ENCODE measurements at regions not wholly inside any gene's neighbourhood (a gene's known extent, or its start where the extent isn't known, plus 50 kb on each side); places are given as distances from the start of the nearest gene placed in this dataset.

- TF ChIP-seq NCOA5 (CRISPR knock-in tag; IDR thresholded peaks at IDR 0.05): no peak
Measured at GRCh38 chr9:84538879-84539278, 130.7 kb upstream of the NTRK2 start (continued).

GRCh38 chr9:84542554-84542953 is 127.0 kb upstream of the NTRK2 start:
- Histone ChIP-seq H3K4me3 (replicated peaks in 1 of 3; ENCODE audit: insufficient read depth in 1 of 3, low read depth in 2 of 3, low read length in 3 of 3) (no peak overlapping the region), H4K20me1 (ENCODE audit: insufficient read depth, low read length) (no peaks in the 10 kb centered on the region), H3K27ac (ENCODE audit: extremely low read length, insufficient read depth, low read length) (no peak overlapping the region), H2AFZ (ENCODE audit: low read length) (no peak overlapping the region), H3K79me2 (ENCODE audit: insufficient read depth, low read length) (no peaks in the 10 kb centered on the region), H3K27me3 (ENCODE audit: control insufficient read depth in 1 of 2, insufficient read depth in 2 of 2, low read length in 2 of 2) (no peaks in the 10 kb centered on the region), H3K4me1 (ENCODE audit: insufficient read depth, low read length) (no peaks in the 10 kb centered on the region), H3K36me3 (replicated peaks in 1 of 2; ENCODE audit: control insufficient read depth in 1 of 2, insufficient read depth in 2 of 2, low read length in 2 of 2) (no peaks in the 10 kb centered on the region), H3K9me3 (ENCODE audit: low read length) (no peaks in the 10 kb centered on the region; the same call in 1 of the 2 replicates), H3K4me2 (ENCODE audit: low read depth, low read length) (no peak overlapping the region), H3K9ac (ENCODE audit: insufficient read depth, low read depth, low read length) (no peak overlapping the region)
- BruUV-seq (replicated peaks): no TSS peak
- TF ChIP-seq PCBP2 (optimal IDR thresholded peaks at IDR 0.05; ENCODE audit: low read depth, low read length, poor library complexity, severe bottlenecking) (no peak), ZNF619 (CRISPR knock-in tag; IDR thresholded peaks at IDR 0.05) (no peak), ELK4 (CRISPR knock-in tag; IDR thresholded peaks at IDR 0.05; ENCODE audit: borderline replicate concordance) (no peak)
- DNase-seq (ENCODE audit: low spot score) (no peak), ATAC-seq (no peak), FAIRE-seq (no peak)
- WGBS (ENCODE audit: low lambda C conversion rate): 0% methylated on average over 1 of the region's 3 CpGs
- intact Hi-C loops (cut with micrococcal nuclease; ENCODE audit: unreplicated experiment): no loop called here
- ChIA-PET POLR2A (no interaction called here), CTCF (ENCODE audit: low intra/inter-chr PET ratio, low total read pairs) (no interaction called here)
- in situ Hi-C loops (cut with HindIII; ENCODE audit: extremely low pct_ligation_motif_present, low pct_unique_long_range_greater_than_20kb): no loop called here

- in situ Hi-C loops (cut with HindIII; ENCODE audit: extremely low pct_ligation_motif_present, low pct_unique_long_range_greater_than_20kb): no loop called here
- H3K27me3 ChIP-seq (ENCODE audit: control insufficient read depth in 1 of 2, insufficient read depth in 2 of 2, low read length in 2 of 2): no peaks in the 10 kb centered on the region
- ChIA-PET CTCF (ENCODE audit: low intra/inter-chr PET ratio, low total read pairs) (no interaction called here), POLR2A (no interaction called here)
- no peak overlapping the region for H3K4me2 ChIP-seq (ENCODE audit: low read depth, low read length)
- intact Hi-C loops (cut with micrococcal nuclease; ENCODE audit: unreplicated experiment): no loop called here
- no peak overlapping the region for H3K4me3 ChIP-seq (replicated peaks in 1 of 3; ENCODE audit: insufficient read depth in 1 of 3, low read depth in 2 of 3, low read length in 3 of 3)
- TF ChIP-seq BRD4 (CRISPR knock-in tag; IDR thresholded peaks at IDR 0.05) (no peak), MEIS1 (CRISPR knock-in tag; IDR thresholded peaks at IDR 0.05; ENCODE audit: borderline replicate concordance) (no peak), ZFP37 (CRISPR knock-in tag; IDR thresholded peaks at IDR 0.05; ENCODE audit: borderline replicate concordance) (no peak), FOXK1 (CRISPR knock-in tag; IDR thresholded peaks at IDR 0.05; ENCODE audit: borderline replicate concordance, low read depth) (no peak), NR2F6 (IDR thresholded peaks at IDR 0.05) (no peak), NR2F6 (CRISPR knock-in tag; IDR thresholded peaks at IDR 0.05) (no peak), YEATS4 (CRISPR knock-in tag; IDR thresholded peaks at IDR 0.05; ENCODE audit: borderline replicate concordance) (no peak), TEAD2 (CRISPR knock-in tag; IDR thresholded peaks at IDR 0.05) (no peak), SMYD3 (CRISPR knock-in tag; IDR thresholded peaks at IDR 0.05) (no peak), ZMAT3 (CRISPR knock-in tag; conservative IDR thresholded peaks at IDR 0.05) (no peak), ATF3 (CRISPR knock-in tag; IDR thresholded peaks at IDR 0.05) (no peak)
- no peak overlapping the region for H2AFZ ChIP-seq (ENCODE audit: low read length)
- ATAC-seq: no peak
- H3K9ac ChIP-seq (ENCODE audit: insufficient read depth, low read depth, low read length): no peak overlapping the region
- FAIRE-seq: no peak
- WGBS (ENCODE audit: low lambda C conversion rate): 4% methylated on average over 1 of the region's 1 CpG
- no peak for DNase-seq (ENCODE audit: low spot score)
- H4K20me1 ChIP-seq (ENCODE audit: insufficient read depth, low read length): no peaks in the 10 kb centered on the region
- no TSS peak for BruUV-seq (replicated peaks)
- H3K27ac ChIP-seq (ENCODE audit: extremely low read length, insufficient read depth, low read length): no peak overlapping the region
- H3K79me2 ChIP-seq (ENCODE audit: insufficient read depth, low read length): no peaks in the 10 kb centered on the region
- no peaks in the 10 kb centered on the region for H3K4me1 ChIP-seq (ENCODE audit: insufficient read depth, low read length)
- no peaks in the 10 kb centered on the region for H3K36me3 ChIP-seq (replicated peaks in 1 of 2; ENCODE audit: control insufficient read depth in 1 of 2, insufficient read depth in 2 of 2, low read length in 2 of 2)
- no peaks in the 10 kb centered on the region for H3K9me3 ChIP-seq (ENCODE audit: low read length)
Measured at GRCh38 chr9:84554069-84554664, 115.4 kb upstream of the NTRK2 start.

Measured in HepG2 (cell line).